CD4-positive, alpha-beta T cell treated with Interleukin-4 for 1 hour (primary cell): ENCODE measurements at regions not wholly inside any gene's neighbourhood (a gene's known extent, or its start where the extent isn't known, plus 50 kb on each side); places are given as distances from the start of the nearest gene placed in this dataset.
"Not testable (repeated sequence)": the region's sequence is repeated elsewhere in the genome, so short reads cannot be mapped to it uniquely, and the experiment has no call there.

Experiments used
- DNase-seq, 2 donors: peaks; one replicate each; pipeline ENCODE4 v3.0.0-alpha.2; 2020 to 2022

DNA sequence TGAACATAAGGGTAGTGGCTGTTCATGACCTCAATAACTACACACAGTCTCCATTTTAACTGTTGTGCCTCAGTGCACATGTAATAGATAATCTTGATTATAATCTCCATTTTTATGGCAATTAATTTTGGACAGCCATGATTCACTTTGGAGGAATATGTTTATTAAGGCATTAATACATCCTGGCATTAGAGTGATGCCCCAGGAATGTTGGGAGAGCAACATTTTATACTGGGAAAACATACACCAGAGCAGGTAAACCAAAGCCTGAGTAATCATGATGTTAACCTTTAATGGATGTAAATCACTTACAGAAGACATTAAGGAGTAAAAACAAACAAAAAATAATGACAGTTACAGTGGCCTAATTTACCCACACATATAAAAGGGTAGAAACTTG, 886.3 kb upstream of the RAG2 start:
- no peak for DNase-seq

GRCh38 chr11:37483761-37484160, 885.7 kb upstream of the RAG2 start:
- no peak for DNase-seq

DNA sequence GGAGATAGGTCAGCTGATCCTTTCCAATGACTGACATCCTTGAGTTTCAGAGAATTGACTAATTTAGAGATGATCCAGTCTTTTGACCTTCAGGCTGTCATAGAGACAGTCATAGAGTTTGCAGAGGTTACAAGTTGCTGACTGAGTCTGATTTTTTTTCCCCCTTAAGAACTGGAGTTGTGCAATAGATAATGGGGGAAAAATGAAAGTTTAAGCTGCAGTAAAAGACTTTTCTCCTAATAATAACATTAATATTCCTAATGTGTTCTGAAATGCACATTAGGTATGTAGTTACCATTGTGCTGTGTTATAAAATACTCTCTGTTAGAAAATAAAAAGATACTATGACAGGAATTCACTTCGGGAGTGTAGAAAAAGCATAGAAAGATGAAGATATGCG, 876.9 kb upstream of the RAG2 start:
- DNase-seq, result no peak

- no peak for DNase-seq
Observed at GRCh38 chr11:37468344-37468743, 870.3 kb upstream of the RAG2 start.

DNA sequence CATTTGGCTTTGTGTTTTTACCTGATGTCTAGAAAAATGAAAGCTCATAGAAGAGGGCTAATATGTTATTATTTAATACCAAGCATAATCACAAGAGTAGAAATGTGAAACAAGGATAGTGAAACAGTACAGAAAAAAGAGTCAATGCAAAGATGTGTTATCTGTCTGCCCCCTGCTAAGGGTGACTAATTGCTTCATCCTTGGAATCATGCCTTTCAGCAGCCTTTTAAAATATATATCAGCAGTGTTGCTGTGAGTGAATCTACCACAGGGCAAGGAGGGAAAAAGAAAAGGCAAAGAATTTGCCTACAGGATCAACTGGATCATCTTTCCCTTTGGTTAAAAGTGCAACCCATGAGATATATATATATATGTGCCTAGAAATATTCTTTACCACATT, 867.2 kb upstream of the RAG2 start:
- no peak for DNase-seq

GRCh38 chr11:37459456-37459855, 861.4 kb upstream of the RAG2 start:
- DNase-seq, result no peak

- DNase-seq, result no peak
Observed at GRCh38 chr11:37456746-37457145, 858.7 kb upstream of the RAG2 start.

DNA sequence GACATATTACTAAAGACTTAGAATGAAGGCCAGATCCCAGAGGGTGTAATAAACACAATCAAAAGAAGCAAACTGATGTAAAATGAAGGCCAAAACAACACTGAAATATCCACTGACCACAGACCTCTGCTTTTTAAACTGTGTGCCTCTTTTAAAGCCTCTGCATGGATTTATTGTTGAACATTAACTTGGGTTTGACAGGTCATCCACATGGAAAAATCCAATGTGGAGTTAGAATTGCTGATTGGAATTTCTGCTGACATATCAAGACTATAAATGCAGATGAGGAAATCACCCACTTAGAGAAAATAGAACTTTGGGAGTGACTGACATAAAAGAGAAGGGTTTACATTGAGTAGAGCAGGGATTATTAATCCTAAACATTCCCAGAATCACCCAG, 853.9 kb upstream of the RAG2 start:
- no peak for DNase-seq

DNA sequence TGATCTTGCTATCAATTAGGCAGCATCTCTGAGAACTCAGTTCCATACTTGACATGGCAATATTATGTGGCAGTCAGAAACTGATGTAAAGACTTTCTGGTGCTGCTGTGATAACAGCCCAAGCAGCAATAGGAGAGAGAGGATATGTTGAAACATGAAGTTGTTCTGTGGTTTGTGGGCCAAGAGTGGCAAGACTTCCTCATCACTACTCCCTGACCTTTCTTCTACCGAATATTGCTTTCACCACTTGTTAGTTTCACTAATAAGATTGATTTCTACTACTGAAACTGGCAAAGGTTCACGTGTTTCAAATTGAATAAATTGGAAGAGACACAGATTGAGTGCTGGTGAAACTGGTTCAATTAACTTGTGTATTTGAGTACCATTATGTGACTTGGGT, 852.6 kb upstream of the RAG2 start:
- no peak for DNase-seq

GRCh38 chr11:37449146-37449545, 851.1 kb upstream of the RAG2 start:
- no peak for DNase-seq

GRCh38 chr11:37442576-37442975, 844.5 kb upstream of the RAG2 start:
- DNase-seq, result no peak

DNA sequence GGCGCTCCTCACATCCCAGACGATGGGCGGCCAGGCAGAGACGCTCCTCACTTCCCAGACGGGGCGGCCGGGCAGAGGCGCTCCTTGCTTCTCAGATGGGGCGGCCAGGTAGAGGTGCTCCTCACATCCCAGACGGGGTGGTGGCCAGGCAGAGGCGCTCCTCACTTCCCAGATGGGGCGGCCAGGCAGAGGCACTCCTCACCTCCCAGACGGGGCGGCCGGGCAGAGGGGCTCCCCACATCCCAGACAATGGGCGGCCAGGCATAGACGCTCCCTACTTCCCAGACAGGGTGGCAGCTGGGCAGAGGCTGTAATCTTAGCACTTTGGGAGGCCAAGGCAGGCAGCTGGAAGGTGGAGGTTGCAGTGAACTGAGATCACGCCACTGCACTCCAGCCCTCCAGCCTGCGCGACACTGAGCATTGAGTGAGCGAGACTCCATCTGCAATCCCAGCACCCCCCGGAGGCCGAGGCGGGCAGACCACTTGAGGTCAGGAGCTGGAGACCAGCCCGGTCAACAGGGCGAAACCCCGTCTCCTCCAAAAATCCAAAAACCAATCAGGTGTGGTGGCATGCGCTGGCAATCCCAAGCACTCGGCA, 833.7 kb upstream of the RAG2 start:
- not testable (repeated sequence) for DNase-seq

- not testable (repeated sequence) for DNase-seq
Observed at GRCh38 chr11:37430966-37431632, 833.1 kb upstream of the RAG2 start.

GRCh38 chr11:37422511-37422910, 824.5 kb upstream of the RAG2 start:
- DNase-seq, result no peak

DNA sequence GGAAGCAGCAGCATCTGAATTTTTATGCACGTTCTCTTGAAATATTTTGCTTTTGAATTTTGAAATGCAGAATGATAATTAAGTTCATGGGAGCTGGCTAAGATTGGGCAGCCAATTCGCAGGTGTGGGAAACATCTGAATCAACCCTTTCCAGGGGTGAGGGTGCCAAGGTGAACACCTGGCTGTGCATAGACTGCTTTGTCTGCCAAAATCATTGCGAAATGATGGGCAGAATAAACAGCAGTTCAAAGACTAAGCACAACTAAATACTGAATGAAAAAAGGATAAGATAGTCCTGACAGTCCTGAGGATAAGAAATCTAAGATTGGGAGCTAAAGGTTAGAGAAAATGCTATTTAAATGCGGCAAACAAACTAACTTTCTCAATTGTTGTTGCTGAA, 813.3 kb upstream of the RAG2 start:
- no peak for DNase-seq

DNA sequence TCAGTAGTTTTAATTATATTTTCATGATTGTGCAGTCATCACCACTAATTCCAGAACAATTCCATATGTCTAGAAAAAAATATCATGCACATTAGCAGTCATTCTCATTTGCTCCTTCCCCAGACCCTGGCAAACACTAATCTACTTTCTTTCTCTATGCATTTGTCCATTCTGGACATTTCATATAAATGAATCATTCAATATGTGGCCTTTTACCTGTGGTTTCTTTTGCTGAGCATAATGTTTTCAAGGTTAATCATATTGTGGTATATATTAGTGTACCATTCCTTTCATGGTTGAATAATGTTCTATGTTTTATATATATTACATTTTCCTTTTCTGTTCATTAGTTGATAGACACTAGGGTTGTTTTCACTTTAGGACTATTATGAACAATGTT, 811.1 kb upstream of the RAG2 start:
- DNase-seq, result no peak

DNA sequence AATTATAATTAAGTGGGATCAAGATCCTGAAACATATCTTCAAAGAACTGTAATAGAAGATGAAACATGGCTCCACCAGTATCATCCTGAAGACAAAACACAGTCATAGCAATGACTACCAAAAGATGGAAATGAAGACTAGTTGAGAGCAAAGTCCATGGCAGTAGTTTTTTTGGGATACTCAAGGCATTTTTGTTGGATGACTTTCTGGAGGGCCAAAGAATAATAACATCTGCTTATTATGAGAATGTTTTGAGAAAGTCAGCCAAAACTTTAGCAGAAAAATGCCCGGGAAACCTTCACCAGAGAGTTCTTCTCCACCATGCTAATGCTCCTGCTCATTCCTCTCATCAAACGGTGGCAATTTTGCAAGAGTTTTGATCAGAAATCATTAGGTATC, 809.4 kb upstream of the RAG2 start:
- no peak for DNase-seq

DNA sequence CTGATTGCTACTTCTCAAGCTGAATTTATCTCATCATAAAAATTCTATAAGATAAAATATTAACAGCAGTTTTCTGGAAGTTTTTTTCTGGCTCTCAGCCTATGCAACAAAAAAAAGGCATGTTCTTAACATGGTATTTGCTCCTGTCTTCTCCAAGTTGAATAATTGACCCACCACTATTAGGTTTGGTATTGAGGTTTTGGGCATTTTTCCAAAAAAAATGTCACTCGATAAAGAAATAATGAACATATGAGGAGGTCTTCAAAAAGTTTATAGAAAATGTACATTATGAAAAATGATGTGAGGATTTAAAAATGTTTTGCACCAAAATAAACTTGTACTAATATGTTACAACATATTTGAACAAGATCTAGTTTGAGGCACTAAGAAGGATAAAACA, 808.6 kb upstream of the RAG2 start:
- no peak for DNase-seq

- no peak for DNase-seq
Observed at GRCh38 chr11:37404231-37404630, 806.2 kb upstream of the RAG2 start.

DNA sequence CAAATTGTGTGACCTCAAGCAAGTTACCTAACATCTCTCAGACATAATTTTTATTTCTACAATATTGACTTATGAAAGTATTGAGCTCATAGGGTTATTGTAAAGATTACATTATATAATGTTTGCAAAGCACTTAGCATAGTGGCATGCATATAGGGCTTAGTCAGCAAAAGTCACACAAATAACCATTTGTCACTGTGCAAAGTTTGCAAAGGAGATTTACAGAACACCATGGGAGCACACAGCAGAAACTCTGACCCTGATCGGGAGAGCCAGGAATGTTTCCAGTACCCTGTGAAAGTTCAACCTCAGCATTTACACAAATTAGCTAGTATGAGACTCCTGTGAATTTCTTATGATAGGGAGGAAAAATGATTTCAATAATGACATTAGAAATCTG, 804.6 kb upstream of the RAG2 start:
- DNase-seq, result no peak

- no peak for DNase-seq
Observed at GRCh38 chr11:37394236-37394870, 796.3 kb upstream of the RAG2 start.

DNA sequence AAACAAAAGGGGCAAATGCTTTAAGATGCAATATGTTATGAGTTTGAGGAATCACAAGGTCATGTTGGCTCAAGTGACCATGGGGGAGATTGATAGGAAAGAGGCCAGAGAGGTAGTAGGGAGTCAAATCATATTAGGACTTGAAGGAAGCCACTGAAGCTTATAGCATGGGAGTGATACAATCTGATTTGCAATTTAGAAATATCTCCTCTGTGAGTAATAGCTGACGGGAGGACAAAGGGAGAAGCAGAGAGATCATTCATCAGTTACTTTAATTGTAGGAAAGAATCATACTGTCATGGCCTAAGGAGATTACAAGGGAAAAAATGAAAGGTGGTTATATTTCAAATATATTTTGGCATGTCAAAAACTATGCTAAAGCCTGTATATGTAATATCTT, 793.6 kb upstream of the RAG2 start:
- no peak for DNase-seq

DNA sequence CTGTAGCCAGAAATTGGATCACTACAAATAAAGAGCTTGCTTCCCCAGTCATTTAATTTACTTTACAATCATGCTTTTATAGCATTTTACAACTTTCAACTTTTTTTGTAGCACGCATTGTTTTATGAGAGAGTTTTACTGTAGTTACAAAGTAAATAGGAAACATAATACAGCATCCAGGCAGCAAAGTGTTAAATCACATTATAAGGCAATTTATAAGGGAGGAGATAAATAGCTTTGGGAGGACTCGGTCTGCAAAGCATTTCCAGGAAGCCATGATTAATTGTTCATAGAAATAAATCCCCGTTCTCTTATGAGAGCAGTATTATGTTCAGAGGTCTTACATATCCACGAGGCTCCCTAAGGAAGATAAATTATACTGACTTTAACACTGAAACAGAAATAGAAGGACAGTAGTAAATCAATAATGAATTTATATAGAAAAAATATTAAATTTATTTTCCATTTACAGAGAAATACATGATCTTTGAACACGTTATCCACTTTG, 792.6 kb upstream of the RAG2 start:
- no peak for DNase-seq

DNA sequence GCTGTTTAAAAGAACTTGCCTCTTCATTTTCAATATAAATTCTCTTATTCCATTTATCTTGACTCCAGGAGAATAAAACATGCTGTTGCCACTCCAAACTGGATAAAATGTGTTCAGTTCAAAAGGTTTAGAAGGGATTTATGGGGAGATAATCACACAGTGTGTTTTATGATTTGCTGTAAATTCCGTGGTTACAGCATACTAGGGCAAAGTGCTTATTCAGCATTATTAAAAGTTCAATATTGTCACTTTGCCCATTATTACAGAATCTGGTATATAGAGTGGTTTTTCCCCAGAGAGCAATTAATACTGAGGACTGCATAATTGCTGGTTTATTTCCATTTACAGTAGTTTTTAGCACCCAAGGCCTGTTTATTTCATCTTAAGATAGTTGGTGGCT, 780.9 kb upstream of the RAG2 start:
- DNase-seq, result no peak

GRCh38 chr11:37372667-37373066, 774.6 kb upstream of the RAG2 start:
- no peak for DNase-seq
